ENCODE measurements at regions not wholly inside any gene's neighbourhood (a gene's known extent, or its start where the extent isn't known, plus 50 kb on each side); places are given as distances from the start of the nearest gene placed in this dataset.

DNA sequence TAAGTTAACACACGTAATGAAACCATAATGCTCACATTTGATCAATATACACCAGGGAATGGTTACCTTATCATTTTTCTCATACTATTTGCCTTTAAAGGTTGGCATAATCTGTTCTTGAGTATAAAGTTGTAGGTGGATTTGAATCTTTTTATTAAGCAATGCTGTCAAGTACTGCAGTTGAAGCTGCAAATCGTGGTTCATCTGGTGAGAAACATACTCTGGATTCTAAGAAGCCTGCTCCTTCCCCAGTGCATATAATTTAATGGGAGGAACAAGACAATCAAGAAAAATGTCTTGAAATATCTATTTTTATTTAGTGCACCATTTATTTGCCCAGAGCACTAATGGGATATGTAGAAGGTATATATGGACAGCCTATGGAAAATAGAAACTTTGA, 68.7 kb upstream of the DLX6 start:
- Mint-ChIP-seq H3K27ac (no peak overlapping the region), H3K4me3 (no peak overlapping the region), H3K36me3 (no peaks in the 10 kb centered on the region), H3K4me1 (ENCODE audit: low read depth) (no peaks in the 10 kb centered on the region), H3K9me3 (no peaks in the 10 kb centered on the region), H3K27me3 (no peaks in the 10 kb centered on the region)
- intact Hi-C loops (cut with micrococcal nuclease) = no loop called here
- CTCF ChIA-PET = no interaction called here
- no peak for DNase-seq
- POLR2A ChIA-PET = no interaction called here

DNA sequence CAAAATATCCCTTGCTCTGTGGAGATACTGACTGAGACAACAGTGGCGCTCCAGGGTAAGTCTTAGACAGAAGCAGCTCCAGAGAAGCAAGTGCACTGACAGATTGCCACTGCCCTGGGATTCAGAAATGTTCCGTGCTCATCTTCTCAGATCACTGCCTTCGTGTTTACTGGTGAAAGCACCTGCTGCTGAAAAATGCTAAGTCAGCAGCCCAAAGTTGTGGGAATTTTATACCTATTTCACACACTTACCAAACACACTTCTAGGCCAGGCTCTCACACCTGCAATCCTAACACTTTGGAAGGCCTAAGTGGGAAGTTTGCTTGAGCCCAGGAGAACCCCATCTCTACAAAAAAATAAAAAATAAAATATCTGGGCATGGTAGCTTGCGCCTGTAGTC, 63.2 kb upstream of the DLX6 start:
- DNase-seq = no peak
- Mint-ChIP-seq H3K4me3 (no peak overlapping the region), H3K36me3 (no peaks in the 10 kb centered on the region), H3K4me1 (ENCODE audit: low read depth) (no peaks in the 10 kb centered on the region), H3K27me3 (peaks cover 1% of the 10 kb centered on the region), H3K27ac (no peak overlapping the region), H3K9me3 (no peaks in the 10 kb centered on the region)
- POLR2A ChIA-PET = no interaction called here
- intact Hi-C loops (cut with micrococcal nuclease) = no loop called here
- CTCF ChIA-PET = no interaction called here

DNA sequence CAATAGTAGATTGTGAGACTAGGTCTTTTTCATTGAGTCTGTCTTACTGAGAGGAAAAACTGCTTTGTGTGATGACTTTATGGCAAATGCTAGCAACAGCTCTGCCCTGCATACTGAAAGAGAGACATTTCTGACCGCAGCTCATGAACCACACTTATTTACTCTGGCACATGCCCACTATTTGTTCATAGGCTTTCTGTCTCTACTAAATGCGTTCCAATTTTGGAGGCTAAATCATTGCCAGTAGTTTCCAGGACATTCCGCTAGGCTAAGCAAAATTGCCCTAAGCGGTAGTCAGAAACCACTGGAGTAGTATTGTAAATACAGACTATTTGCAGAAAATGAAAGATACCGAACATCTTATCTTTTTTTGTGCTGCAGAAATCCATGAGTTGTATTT, 55.6 kb upstream of the DLX6 start:
- H3K27me3 Mint-ChIP-seq = peaks cover 14% of the 10 kb centered on the region
- POLR2A ChIA-PET = no interaction called here
- CTCF ChIA-PET = interaction anchor here (1.3 kb wide), 1 partner anchor 78 kb away, joined by 3 read pairs; no protein-coding TSS in a partner anchor
- H3K27ac Mint-ChIP-seq = no peak overlapping the region
- H3K9me3 Mint-ChIP-seq = no peaks in the 10 kb centered on the region
- H3K4me1 Mint-ChIP-seq (ENCODE audit: low read depth) = no peaks in the 10 kb centered on the region
- H3K4me3 Mint-ChIP-seq = no peak overlapping the region
- no peaks in the 10 kb centered on the region for H3K36me3 Mint-ChIP-seq
- intact Hi-C loops (cut with micrococcal nuclease) = no loop called here
- no peak for DNase-seq

DNA sequence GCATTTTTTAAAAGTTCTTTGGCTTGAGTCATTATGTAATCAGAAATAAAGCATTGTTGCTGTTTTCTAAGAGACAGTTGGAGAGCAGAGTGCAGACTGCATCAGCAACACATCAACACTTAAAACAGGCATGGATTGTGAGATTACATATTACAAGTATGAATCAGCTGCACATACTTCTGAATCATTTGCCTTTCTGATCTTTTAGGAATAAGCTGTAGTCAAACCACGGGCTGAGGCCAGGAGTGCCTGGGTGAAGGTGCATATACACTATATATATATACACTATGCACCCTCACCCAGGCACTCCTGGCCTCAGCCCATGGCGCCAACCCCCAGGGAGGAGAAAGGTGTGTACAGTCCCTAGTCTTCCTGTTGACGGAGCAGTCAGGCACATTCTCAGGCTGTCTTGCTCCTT, 52.4 kb upstream of the DLX6 start:
- Mint-ChIP-seq H3K9me3 (no peaks in the 10 kb centered on the region), H3K4me3 (no peak overlapping the region), H3K36me3 (no peaks in the 10 kb centered on the region), H3K27me3 (peaks cover 14% of the 10 kb centered on the region), H3K27ac (no peak overlapping the region), H3K4me1 (ENCODE audit: low read depth) (no peaks in the 10 kb centered on the region)
- CTCF ChIA-PET = no interaction called here
- intact Hi-C loops (cut with micrococcal nuclease) = no loop called here
- POLR2A ChIA-PET = no interaction called here
- no peak for DNase-seq

DNA sequence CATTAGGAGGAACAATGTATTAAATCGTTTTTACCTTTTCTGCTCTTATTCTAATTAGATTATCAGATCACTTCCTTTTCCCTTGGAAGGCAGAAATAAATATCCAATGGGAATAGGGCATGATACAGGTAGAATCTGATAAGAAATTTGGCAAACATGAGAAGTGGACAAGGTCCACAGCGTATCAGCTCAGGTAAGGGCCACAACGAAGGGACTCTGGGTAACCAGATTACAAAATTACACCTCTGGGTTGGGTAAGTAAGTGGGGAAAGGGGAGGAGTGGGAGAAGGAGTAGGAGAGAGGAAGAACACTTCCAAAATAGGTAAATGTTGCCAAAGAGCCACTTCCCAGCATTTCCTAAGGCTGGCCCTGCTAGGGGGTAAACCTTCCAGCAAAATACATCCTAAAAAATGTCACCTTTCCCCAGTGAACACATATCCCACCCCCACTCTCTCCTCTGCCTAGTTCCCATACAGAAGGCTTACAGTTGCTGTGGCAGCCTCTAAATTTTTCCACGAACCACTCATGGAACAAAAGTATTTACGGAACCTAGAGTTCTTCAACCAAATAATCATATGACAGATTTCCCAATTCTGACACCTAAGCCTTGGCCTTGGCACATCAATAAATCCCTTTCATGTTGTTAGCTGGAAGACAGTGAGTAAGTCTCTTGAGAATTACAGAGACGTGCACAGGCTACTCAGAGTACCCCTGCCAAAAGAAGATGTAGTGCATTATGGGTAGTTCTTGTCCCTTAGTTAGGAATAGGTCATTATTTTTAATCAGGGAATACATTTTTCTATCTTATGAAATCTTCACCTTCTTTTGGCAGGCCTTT, 51.5 kb upstream of the DLX6 start:
- H3K4me1 Mint-ChIP-seq (ENCODE audit: low read depth) = no peaks in the 10 kb centered on the region
- DNase-seq = no peak
- H3K27me3 Mint-ChIP-seq = peaks cover 14% of the 10 kb centered on the region
- POLR2A ChIA-PET = no interaction called here
- no peak overlapping the region for H3K27ac Mint-ChIP-seq
- intact Hi-C loops (cut with micrococcal nuclease) = no loop called here
- no peaks in the 10 kb centered on the region for H3K36me3 Mint-ChIP-seq
- H3K9me3 Mint-ChIP-seq = no peaks in the 10 kb centered on the region
- CTCF ChIA-PET = no interaction called here
- no peak overlapping the region for H3K4me3 Mint-ChIP-seq

Measured in activated CD4-positive, alpha-beta memory T cell treated with anti-CD3 and anti-CD28 coated beads for 36 hours (primary cell).